A549 (cell line): ENCODE measurements at regions not wholly inside any gene's neighbourhood (a gene's known extent, or its start where the extent isn't known, plus 50 kb on each side); places are given as distances from the start of the nearest gene placed in this dataset.

ENCODE experiments used
- ATAC-seq, 2 experiments: fragments of 200-7000 bp in 1 of 2; fragments of >200 bp in 1 of 2; cut with Nextera tagmentation in 1 of 2; cut with Tn5 transposase in 1 of 2; 3 replicates each; pipeline versions ENCODE4 v1.8.0 to v1.9.1; 2018 to 2020; ENCODE audit warnings: mild to moderate bottlenecking in 1 of 2, moderate library complexity in 1 of 2
- CTCF ChIA-PET: fragments of 300-600 bp; sonication (Branson Sonifier 250); formaldehyde crosslinking; extraction: SDS; loops from one replicate; lab custom pipeline; 2021; ENCODE audit warnings: antibody characterized with exemption, inconsistent platforms; lab: Yijun Ruan, JAX
- POLR2A ChIA-PET: fragments of 350-600 bp; formaldehyde crosslinking; extraction: SDS; loops from one replicate; lab custom pipeline; 2021; ENCODE audit warnings: antibody characterized with exemption, inconsistent platforms; lab: Yijun Ruan, JAX
- DNase-seq, 2 experiments: peaks; one replicate each; pipeline versions ENCODE4 v3.0.0 to v3.0.0-alpha.2; 2011 to 2016; ENCODE audit warnings: low read depth in 1 of 2, low spot score in 1 of 2
- FAIRE-seq: peaks from 2 replicates; lab custom pipeline; 2011; peaks lifted over from hg19 to GRCh38; lab: Jason Lieb, UNC
- H3K27ac ChIP-seq, 2 experiments: fragments of >200 bp; sonication (Bioruptor Twin); formaldehyde crosslinking; 3 replicates each; pipeline ENCODE4 v1.5.1; 2016 to 2017
- H3K4me1 ChIP-seq: fragments of >200 bp; sonication (Bioruptor Twin); formaldehyde crosslinking; 3 replicates; pipeline ENCODE4 v1.6.1; 2016
- H3K4me2 ChIP-seq: fragments of >200 bp; sonication (Bioruptor Twin); formaldehyde crosslinking; 3 replicates; pipeline ENCODE4 v1.6.1; 2016
- H3K4me3 ChIP-seq: fragments of >200 bp; sonication (Bioruptor Twin); formaldehyde crosslinking; 3 replicates; pipeline ENCODE4 v1.5.1; 2016
- H3K9me3 ChIP-seq: fragments of >200 bp; sonication (Bioruptor Twin); formaldehyde crosslinking; 3 replicates; pipeline ENCODE4 v1.6.1; 2016
- BHLHE40 ChIP-seq: IDR thresholded peaks from 2 replicates; pipeline ENCODE4 v1.6.1; 2012; ENCODE audit warnings: low read depth, low read length, inconsistent platforms
- CBX8 ChIP-seq: fragments of 200-600 bp; sonication (generic); IDR thresholded peaks from 2 replicates; pipeline ENCODE4 v1.6.1; 2016
- EHMT2 ChIP-seq: fragments of 200-600 bp; sonication (generic); IDR thresholded peaks from 2 replicates; pipeline ENCODE4 v1.6.1; 2016; ENCODE audit warnings: antibody characterized with exemption, low read depth, mild to moderate bottlenecking, moderate library complexity
- EP300 ChIP-seq, 2 experiments: fragments of >200 bp; sonication (Bioruptor Twin); formaldehyde crosslinking; IDR thresholded peaks; 2 replicates in 1 of 2; 3 replicates in 1 of 2; pipeline ENCODE4 v1.6.1; 2016 to 2017
- ESRRA ChIP-seq: fragments of 150-350 bp; IDR thresholded peaks from 2 replicates; pipeline ENCODE4 v1.6.1; 2014; ENCODE audit warnings: mild to moderate bottlenecking, low read length, borderline replicate concordance
- FOSL2 ChIP-seq, 2 experiments: fragments of 450-650 bp in 1 of 2; fragments of >200 bp in 1 of 2; sonication (Bioruptor Twin) in 1 of 2; formaldehyde crosslinking; IDR thresholded peaks; 2 replicates each; pipeline versions ENCODE4 v1.5.0 to v1.6.1; 2016 to 2020; ENCODE audit warnings: mild to moderate bottlenecking in 1 of 2, moderate library complexity in 1 of 2
- FOXS1 ChIP-seq: fragments of 250-450 bp; sonication (Bioruptor Pico); IDR thresholded peaks from 2 replicates; pipeline ENCODE4 v1.5.0; 2020; ENCODE audit warnings: mild to moderate bottlenecking, moderate library complexity
- HEYL ChIP-seq: fragments of 250-450 bp; sonication (Bioruptor Pico); IDR thresholded peaks from 2 replicates; pipeline ENCODE4 v1.8.0; 2021; ENCODE audit warnings: mild to moderate bottlenecking, moderate library complexity
- HOXA7 ChIP-seq: fragments of 250-450 bp; sonication (Bioruptor Pico); IDR thresholded peaks from 2 replicates; pipeline ENCODE4 v1.5.0; 2020; ENCODE audit warnings: mild to moderate bottlenecking, moderate library complexity
- HOXB13 ChIP-seq: fragments of 250-450 bp; sonication (Bioruptor Pico); IDR thresholded peaks from 2 replicates; pipeline ENCODE4 v1.5.0; 2020; ENCODE audit warnings: low read depth, mild to moderate bottlenecking, moderate library complexity
- HOXB5 ChIP-seq: fragments of 250-450 bp; sonication (Bioruptor Pico); IDR thresholded peaks from 2 replicates; pipeline ENCODE4 v1.5.0; 2020; ENCODE audit warnings: mild to moderate bottlenecking, moderate library complexity
- MAFK ChIP-seq: fragments of 450-650 bp; IDR thresholded peaks from 2 replicates; pipeline ENCODE4 v1.6.1; 2014; ENCODE audit not compliant: partially characterized antibody
- MYC ChIP-seq: IDR thresholded peaks from 2 replicates; pipeline ENCODE4 v1.6.1; 2012; ENCODE audit warnings: mild to moderate bottlenecking, inconsistent platforms, low read length, improper control_type of control experiment, borderline replicate concordance
- NFE2L2 ChIP-seq: fragments of 150-350 bp; conservative IDR thresholded peaks from 2 replicates; pipeline ENCODE4 v1.6.1; 2014; ENCODE audit warnings: low read length
- NR3C1 ChIP-seq: fragments of >200 bp; sonication (Bioruptor Twin); formaldehyde crosslinking; IDR thresholded peaks from 3 replicates; pipeline ENCODE4 v1.6.1; 2017
- PHF8 ChIP-seq: fragments of 200-600 bp; sonication (generic); IDR thresholded peaks from 2 replicates; pipeline ENCODE4 v1.6.1; 2016; ENCODE audit warnings: low read depth, mild to moderate bottlenecking, antibody characterized with exemption, moderate library complexity, borderline replicate concordance
- POLR2A ChIP-seq: IDR thresholded peaks from 2 replicates; pipeline ENCODE4 v1.6.1; 2012; ENCODE audit warnings: mild to moderate bottlenecking, low read length
- RAD21 ChIP-seq, 2 experiments: fragments of >200 bp in 1 of 2; sonication (Bioruptor Twin) in 1 of 2; formaldehyde crosslinking in 1 of 2; IDR thresholded peaks in 1 of 2; conservative IDR thresholded peaks in 1 of 2; 2 replicates in 1 of 2; 3 replicates in 1 of 2; pipeline ENCODE4 v1.6.1; 2012 to 2018; ENCODE audit warnings: inconsistent platforms in 1 of 2
- RARB ChIP-seq: fragments of 250-450 bp; sonication (Bioruptor Pico); IDR thresholded peaks from 2 replicates; pipeline ENCODE4 v1.8.0; 2021; ENCODE audit warnings: mild to moderate bottlenecking, moderate library complexity
- RCOR1 ChIP-seq: fragments of 150-350 bp; IDR thresholded peaks from 2 replicates; pipeline ENCODE4 v1.6.1; 2014; ENCODE audit warnings: antibody characterized with exemption, low read length, low read depth
- RNF2 ChIP-seq: fragments of 200-600 bp; sonication (generic); IDR thresholded peaks from 2 replicates; pipeline ENCODE4 v1.6.1; 2016; ENCODE audit warnings: low read depth, mild to moderate bottlenecking, antibody characterized with exemption, moderate library complexity, borderline replicate concordance
- TP53 ChIP-seq: fragments of 250-450 bp; sonication (Bioruptor Pico); IDR thresholded peaks from 2 replicates; pipeline ENCODE4 v1.5.0; 2021; ENCODE audit warnings: mild to moderate bottlenecking, moderate library complexity
- ZC3H11A ChIP-seq: fragments of 450-650 bp; IDR thresholded peaks from 2 replicates; pipeline ENCODE4 v1.6.1; 2014; ENCODE audit warnings: antibody characterized with exemption, mild to moderate bottlenecking
- ZFP36 ChIP-seq: fragments of 450-650 bp; IDR thresholded peaks from 2 replicates; pipeline ENCODE4 v1.6.1; 2014; ENCODE audit warnings: borderline replicate concordance; ENCODE audit not compliant: partially characterized antibody
- ZNF302 ChIP-seq: fragments of 250-450 bp; sonication (Bioruptor Pico); IDR thresholded peaks from 2 replicates; pipeline ENCODE4 v1.9.0; 2021; ENCODE audit warnings: inconsistent platforms, mild to moderate bottlenecking, moderate library complexity
- WGBS: methylation state at CpG from one replicate; pipeline ENCODE4 v1.1.6; 2017; ENCODE audit errors: missing lambda C conversion rate; 5-methylcytosine and 5-hydroxymethylcytosine counted together
- TF ChIP-seq, protein P1 (sequence below): fragments of >200 bp; sonication (Bioruptor Twin); formaldehyde crosslinking; IDR thresholded peaks from 2 replicates; pipeline ENCODE4 v1.6.1; 2016
- TF ChIP-seq, protein P2 (sequence below): fragments of 250-450 bp; sonication (Bioruptor Pico); IDR thresholded peaks from 2 replicates; pipeline ENCODE4 v1.5.0; 2021; ENCODE audit warnings: mild to moderate bottlenecking, moderate library complexity, borderline replicate concordance
- TF ChIP-seq, protein P3 (sequence below): fragments of 450-650 bp; IDR thresholded peaks from 2 replicates; pipeline ENCODE4 v1.6.1; 2014; ENCODE audit warnings: antibody characterized with exemption
- TF ChIP-seq, protein P4 (sequence below): fragments of 250-450 bp; sonication (Bioruptor Pico); IDR thresholded peaks from 2 replicates; pipeline ENCODE4 v1.5.0; 2020; ENCODE audit warnings: low read depth, mild to moderate bottlenecking, moderate library complexity
- TF ChIP-seq, protein P5 (sequence below): IDR thresholded peaks from 2 replicates; pipeline ENCODE4 v1.6.1; 2012

DNA sequence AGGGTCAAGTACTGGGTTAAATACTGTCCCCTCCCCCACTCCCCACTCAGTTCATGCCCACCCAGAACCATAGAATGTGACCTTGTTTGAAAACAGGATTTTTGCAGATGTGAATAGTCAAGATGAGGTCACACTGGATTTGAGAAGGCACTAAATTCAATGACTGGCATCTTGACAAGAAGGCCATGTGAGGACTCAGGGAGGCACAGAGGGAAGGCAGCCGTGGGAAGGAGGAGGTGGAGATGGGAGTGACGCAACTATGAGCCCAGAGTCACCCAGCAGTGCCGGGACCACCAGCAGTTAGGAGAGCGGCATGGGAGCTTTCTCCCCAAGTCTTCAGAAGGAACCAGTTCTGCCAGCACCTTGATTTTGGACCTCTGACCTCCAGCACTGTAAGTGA lies 257.3 kb downstream of the BCL2 start:
- Histone ChIP-seq H3K4me1 (no peaks in the 10 kb centered on the region), H3K9me3 (no peaks in the 10 kb centered on the region), H3K27ac (no peak overlapping the region), H3K4me2 (no peak overlapping the region), H3K4me3 (no peak overlapping the region)
- DNase-seq (no peak), FAIRE-seq (no peak), ATAC-seq (no peak)
- POLR2A ChIA-PET = no interaction called here
- TF ChIP-seq HOXA7 (CRISPR knock-in tag) = no peak
- TF ChIP-seq, protein P1, sequence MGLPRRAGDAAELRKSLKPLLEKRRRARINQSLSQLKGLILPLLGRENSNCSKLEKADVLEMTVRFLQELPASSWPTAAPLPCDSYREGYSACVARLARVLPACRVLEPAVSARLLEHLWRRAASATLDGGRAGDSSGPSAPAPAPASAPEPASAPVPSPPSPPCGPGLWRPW = no peak
- no peak for TF ChIP-seq HOXB5
- TF ChIP-seq MAFK = no peak
- TF ChIP-seq, protein P2, sequence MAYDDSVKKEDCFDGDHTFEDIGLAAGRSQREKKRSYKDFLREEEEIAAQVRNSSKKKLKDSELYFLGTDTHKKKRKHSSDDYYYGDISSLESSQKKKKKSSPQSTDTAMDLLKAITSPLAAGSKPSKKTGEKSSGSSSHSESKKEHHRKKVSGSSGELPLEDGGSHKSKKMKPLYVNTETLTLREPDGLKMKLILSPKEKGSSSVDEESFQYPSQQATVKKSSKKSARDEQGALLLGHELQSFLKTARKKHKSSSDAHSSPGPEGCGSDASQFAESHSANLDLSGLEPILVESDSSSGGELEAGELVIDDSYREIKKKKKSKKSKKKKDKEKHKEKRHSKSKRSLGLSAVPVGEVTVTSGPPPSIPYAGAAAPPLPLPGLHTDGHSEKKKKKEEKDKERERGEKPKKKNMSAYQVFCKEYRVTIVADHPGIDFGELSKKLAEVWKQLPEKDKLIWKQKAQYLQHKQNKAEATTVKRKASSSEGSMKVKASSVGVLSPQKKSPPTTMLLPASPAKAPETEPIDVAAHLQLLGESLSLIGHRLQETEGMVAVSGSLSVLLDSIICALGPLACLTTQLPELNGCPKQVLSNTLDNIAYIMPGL (CRISPR knock-in tag) = no peak
- no peak for TF ChIP-seq CBX8
- TF ChIP-seq POLR2A = no peak
- TF ChIP-seq NFE2L2 = no peak
- TF ChIP-seq NR3C1 = no peak
- no peak for TF ChIP-seq ZC3H11A
- no peak for TF ChIP-seq FOXS1 (CRISPR knock-in tag)
- TF ChIP-seq FOSL2 (IDR thresholded peaks at IDR 0.05) = no peak
- no peak for TF ChIP-seq FOSL2 (CRISPR knock-in tag; IDR thresholded peaks at IDR 0.05)
- 69% methylated on average over 4 of the region's 4 CpGs for WGBS
- CTCF ChIA-PET = no interaction called here

DNA sequence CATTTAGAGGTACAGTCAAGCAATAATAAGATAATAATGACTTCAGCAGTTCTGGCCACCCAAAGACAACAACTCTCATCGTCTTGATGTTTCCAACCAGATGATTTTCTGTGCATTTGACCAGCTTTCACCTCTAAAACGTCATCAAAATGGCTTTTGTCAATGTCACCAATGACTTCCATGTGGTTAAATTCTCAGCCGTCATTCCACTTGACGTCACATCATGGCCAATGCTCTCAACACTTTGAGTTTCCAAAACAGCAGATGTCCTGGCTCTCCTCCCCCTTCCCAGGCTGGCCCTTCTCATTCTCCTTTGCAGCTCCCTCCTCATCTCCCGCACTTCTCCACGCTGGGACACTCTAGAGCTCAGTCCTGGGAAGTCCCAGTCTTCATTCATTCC lies 258.3 kb downstream of the BCL2 start:
- TF ChIP-seq HOXB13 (CRISPR knock-in tag) = no peak
- TF ChIP-seq MYC = no peak
- TF ChIP-seq, protein P3, sequence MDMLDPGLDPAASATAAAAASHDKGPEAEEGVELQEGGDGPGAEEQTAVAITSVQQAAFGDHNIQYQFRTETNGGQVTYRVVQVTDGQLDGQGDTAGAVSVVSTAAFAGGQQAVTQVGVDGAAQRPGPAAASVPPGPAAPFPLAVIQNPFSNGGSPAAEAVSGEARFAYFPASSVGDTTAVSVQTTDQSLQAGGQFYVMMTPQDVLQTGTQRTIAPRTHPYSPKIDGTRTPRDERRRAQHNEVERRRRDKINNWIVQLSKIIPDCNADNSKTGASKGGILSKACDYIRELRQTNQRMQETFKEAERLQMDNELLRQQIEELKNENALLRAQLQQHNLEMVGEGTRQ = no peak
- TF ChIP-seq TP53 = no peak
- TF ChIP-seq RCOR1 = no peak
- no peak for TF ChIP-seq EP300 (IDR thresholded peaks at IDR 0.05)
- TF ChIP-seq NFE2L2 = no peak
- TF ChIP-seq RNF2 = no peak
- TF ChIP-seq PHF8 = no peak
- no peak for TF ChIP-seq RAD21 (conservative IDR thresholded peaks at IDR 0.05 in 1 of 2, IDR thresholded peaks at IDR 0.05 in 1 of 2)
- no peak for TF ChIP-seq EHMT2
- TF ChIP-seq HEYL (CRISPR knock-in tag) = no peak
- TF ChIP-seq ZNF302 = no peak
- WGBS = 59% methylated on average over 6 of the region's 6 CpGs
- no peaks in the 10 kb centered on the region for H3K9me3 ChIP-seq
- DNase-seq = no peak
- H3K4me2 ChIP-seq = no peak overlapping the region
- ChIA-PET POLR2A (no interaction called here), CTCF (no interaction called here)
- no peak for FAIRE-seq
- no peak overlapping the region for H3K27ac ChIP-seq
- no peak overlapping the region for H3K4me3 ChIP-seq
- ATAC-seq = no peak
- no peaks in the 10 kb centered on the region for H3K4me1 ChIP-seq

DNA sequence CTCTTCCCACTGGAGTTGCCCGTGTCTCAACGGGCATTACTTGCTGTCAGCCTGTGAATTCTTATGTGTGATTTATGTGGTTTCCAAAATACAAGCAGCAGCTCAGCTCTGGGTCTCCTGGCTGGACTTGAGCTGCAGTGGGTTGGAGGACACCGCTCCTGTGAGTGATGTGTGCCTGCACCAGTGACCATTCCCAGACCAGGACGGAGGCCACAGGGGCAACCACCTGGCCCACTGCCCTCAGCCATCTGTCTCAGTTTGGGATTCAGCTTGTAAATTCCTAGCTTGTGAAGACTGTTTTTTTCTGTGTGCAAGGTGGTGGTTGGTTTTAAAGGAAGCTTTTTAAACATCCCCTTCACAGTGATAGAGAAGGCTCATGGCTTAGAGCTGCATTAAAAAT lies 261.0 kb downstream of the BCL2 start:
- Histone ChIP-seq H3K4me3 (no peak overlapping the region), H3K27ac (no peak overlapping the region), H3K4me2 (no peak overlapping the region), H3K9me3 (no peaks in the 10 kb centered on the region), H3K4me1 (no peaks in the 10 kb centered on the region)
- POLR2A ChIA-PET = no interaction called here
- ATAC-seq (no peak), DNase-seq (no peak), FAIRE-seq (no peak)
- WGBS = 38% methylated on average over 2 of the region's 4 CpGs
- TF ChIP-seq, protein P4, sequence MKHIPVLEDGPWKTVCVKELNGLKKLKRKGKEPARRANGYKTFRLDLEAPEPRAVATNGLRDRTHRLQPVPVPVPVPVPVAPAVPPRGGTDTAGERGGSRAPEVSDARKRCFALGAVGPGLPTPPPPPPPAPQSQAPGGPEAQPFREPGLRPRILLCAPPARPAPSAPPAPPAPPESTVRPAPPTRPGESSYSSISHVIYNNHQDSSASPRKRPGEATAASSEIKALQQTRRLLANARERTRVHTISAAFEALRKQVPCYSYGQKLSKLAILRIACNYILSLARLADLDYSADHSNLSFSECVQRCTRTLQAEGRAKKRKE (CRISPR knock-in tag) = no peak
- TF ChIP-seq MYC = no peak
- no peak for TF ChIP-seq ESRRA
- TF ChIP-seq RARB (CRISPR knock-in tag) = no peak
- TF ChIP-seq, protein P5, sequence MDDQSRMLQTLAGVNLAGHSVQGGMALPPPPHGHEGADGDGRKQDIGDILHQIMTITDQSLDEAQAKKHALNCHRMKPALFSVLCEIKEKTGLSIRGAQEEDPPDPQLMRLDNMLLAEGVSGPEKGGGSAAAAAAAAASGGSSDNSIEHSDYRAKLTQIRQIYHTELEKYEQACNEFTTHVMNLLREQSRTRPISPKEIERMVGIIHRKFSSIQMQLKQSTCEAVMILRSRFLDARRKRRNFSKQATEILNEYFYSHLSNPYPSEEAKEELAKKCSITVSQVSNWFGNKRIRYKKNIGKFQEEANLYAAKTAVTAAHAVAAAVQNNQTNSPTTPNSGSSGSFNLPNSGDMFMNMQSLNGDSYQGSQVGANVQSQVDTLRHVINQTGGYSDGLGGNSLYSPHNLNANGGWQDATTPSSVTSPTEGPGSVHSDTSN = no peak
- TF ChIP-seq ZFP36 = no peak
- TF ChIP-seq BHLHE40 = no peak
- CTCF ChIA-PET = interaction anchor here (0.6 to 1.5 kb wide), 3 partner anchors 11 to 260 kb away, joined by 3 read pairs; no protein-coding TSS in a partner anchor
